Karpas-422 (cell line): ENCODE measurements at regions not wholly inside any gene's neighbourhood (a gene's known extent, or its start where the extent isn't known, plus 50 kb on each side); places are given as distances from the start of the nearest gene placed in this dataset.

ENCODE experiments used
- DNase-seq: peaks from one replicate; pipeline ENCODE4 v3.0.0-alpha.2; 2015
- H2AFZ ChIP-seq: fragments of 200-600 bp; sonication (generic); 2 replicates; pipeline ENCODE4 v1.6.1; 2014; ENCODE audit warnings: antibody characterized with exemption, low read length, mixed read lengths
- H3K27ac ChIP-seq: fragments of 200-600 bp; sonication (generic); 2 replicates; pipeline ENCODE4 v1.5.1; 2014; ENCODE audit warnings: mild to moderate bottlenecking, low read length, moderate library complexity
- H3K27me3 ChIP-seq: fragments of 200-600 bp; sonication (generic); 2 replicates; pipeline ENCODE4 v1.6.1; 2014; ENCODE audit warnings: low read length, mixed read lengths
- H3K36me3 ChIP-seq: fragments of 200-600 bp; sonication (generic); 2 replicates; pipeline ENCODE4 v1.6.1; 2014; ENCODE audit warnings: low read length, mixed read lengths; ENCODE audit not compliant: insufficient read depth
- H3K4me1 ChIP-seq: fragments of 200-600 bp; sonication (generic); 2 replicates; pipeline ENCODE4 v1.6.1; 2014; ENCODE audit warnings: mild to moderate bottlenecking, low read length, mixed read lengths
- H3K4me2 ChIP-seq: fragments of 200-600 bp; sonication (generic); 2 replicates; pipeline ENCODE4 v1.6.1; 2014; ENCODE audit warnings: low read length, low read depth, mild to moderate bottlenecking; ENCODE audit not compliant: poor library complexity, severe bottlenecking
- H3K4me3 ChIP-seq: fragments of 200-600 bp; sonication (generic); 2 replicates; pipeline ENCODE4 v1.5.1; 2014; ENCODE audit warnings: mild to moderate bottlenecking, antibody characterized with exemption, low read length, mixed read lengths
- H3K79me2 ChIP-seq: fragments of 200-600 bp; sonication (generic); 2 replicates; pipeline ENCODE4 v1.6.1; 2014; ENCODE audit warnings: mild to moderate bottlenecking, low read length, mixed read lengths
- H3K9ac ChIP-seq: fragments of 200-600 bp; sonication (generic); 2 replicates; pipeline ENCODE4 v1.6.0; 2014; ENCODE audit warnings: low read length
- H3K9me2 ChIP-seq: fragments of 200-600 bp; sonication (generic), shearing (Covaris generic); replicated peaks from 2 replicates; pipeline ENCODE4 v1.6.0; 2014; ENCODE audit warnings: mild to moderate bottlenecking, low read length, moderate library complexity; ENCODE audit not compliant: insufficient read depth
- H3K9me3 ChIP-seq: fragments of 300-700, 200-600 bp; sonication (generic); 2 replicates; pipeline ENCODE4 v1.6.1; 2014; ENCODE audit warnings: low read length, mixed read lengths
- H4K20me1 ChIP-seq: fragments of 200-600 bp; sonication (generic); 2 replicates; pipeline ENCODE4 v1.6.1; 2014; ENCODE audit warnings: mild to moderate bottlenecking, antibody characterized with exemption, low read length, low read depth; ENCODE audit not compliant: insufficient read depth

GRCh38 chr6:88321306-88321705 is 155.2 kb upstream of the CNR1 start:
- H3K36me3 ChIP-seq: no peaks in the 10 kb centered on the region
- no peaks in the 10 kb centered on the region for H4K20me1 ChIP-seq

GRCh38 chr6:88311561-88311960 is 145.4 kb upstream of the CNR1 start:
- Histone ChIP-seq H3K79me2 (no peaks in the 10 kb centered on the region), H3K9ac (no peak overlapping the region), H3K9me2 (no peaks in the 10 kb centered on the region), H2AFZ (no peak overlapping the region), H4K20me1 (no peaks in the 10 kb centered on the region), H3K27ac (no peak overlapping the region), H3K4me1 (no peaks in the 10 kb centered on the region), H3K9me3 (no peaks in the 10 kb centered on the region), H3K4me2 (no peak overlapping the region), H3K36me3 (no peaks in the 10 kb centered on the region), H3K27me3 (no peaks in the 10 kb centered on the region), H3K4me3 (no peak overlapping the region)
- DNase-seq: no peak

More at GRCh38 chr6:88321306-88321705, 155.2 kb upstream of the CNR1 start:
- H3K27ac ChIP-seq: no peak overlapping the region
- no peak overlapping the region for H2AFZ ChIP-seq
- H3K9ac ChIP-seq: no peak overlapping the region
- H3K4me2 ChIP-seq: no peak overlapping the region
- no peaks in the 10 kb centered on the region for H3K79me2 ChIP-seq
- no peaks in the 10 kb centered on the region for H3K4me1 ChIP-seq
- H3K9me3 ChIP-seq: no peaks in the 10 kb centered on the region
- H3K27me3 ChIP-seq: no peaks in the 10 kb centered on the region
- H3K4me3 ChIP-seq: no peak overlapping the region
- no peaks in the 10 kb centered on the region for H3K9me2 ChIP-seq
- no peak for DNase-seq

GRCh38 chr6:88304520-88304919 is 138.4 kb upstream of the CNR1 start:
- Histone ChIP-seq H3K9me2 (no peaks in the 10 kb centered on the region), H3K9me3 (no peaks in the 10 kb centered on the region), H3K4me1 (no peaks in the 10 kb centered on the region), H4K20me1 (no peaks in the 10 kb centered on the region), H2AFZ (no peak overlapping the region), H3K9ac (no peak overlapping the region), H3K4me2 (no peak overlapping the region), H3K36me3 (no peaks in the 10 kb centered on the region), H3K79me2 (no peaks in the 10 kb centered on the region), H3K27ac (no peak overlapping the region), H3K4me3 (no peak overlapping the region), H3K27me3 (0 out of 2 replicates have a peak, but pooled peaks cover 2% of the 10 kb centered on the region)
- DNase-seq: no peak

- 0 out of 2 replicates have a peak, but pooled peaks cover 6% of the 10 kb centered on the region for H3K27me3 ChIP-seq
- H3K9me2 ChIP-seq: no peaks in the 10 kb centered on the region
- no peak overlapping the region for H3K9ac ChIP-seq
- H2AFZ ChIP-seq: no peak overlapping the region
- H4K20me1 ChIP-seq: no peaks in the 10 kb centered on the region
- H3K9me3 ChIP-seq: no peaks in the 10 kb centered on the region
- H3K4me2 ChIP-seq: no peak overlapping the region
- H3K27ac ChIP-seq: no peak overlapping the region
- no peaks in the 10 kb centered on the region for H3K79me2 ChIP-seq
- H3K4me1 ChIP-seq: no peaks in the 10 kb centered on the region
- no peak overlapping the region for H3K4me3 ChIP-seq
- no peaks in the 10 kb centered on the region for H3K36me3 ChIP-seq
- no peak for DNase-seq
Observed at GRCh38 chr6:88302769-88303225, 136.7 kb upstream of the CNR1 start.

GRCh38 chr6:88301888-88302768 is 136.0 kb upstream of the CNR1 start:
- H4K20me1 ChIP-seq: no peaks in the 10 kb centered on the region
- H3K79me2 ChIP-seq: no peaks in the 10 kb centered on the region
- no peak overlapping the region for H3K4me3 ChIP-seq
- H3K9ac ChIP-seq: no peak overlapping the region
- no peak overlapping the region for H3K27ac ChIP-seq
- no peaks in the 10 kb centered on the region for H3K9me2 ChIP-seq
- H3K27me3 ChIP-seq: 0 out of 2 replicates have a peak, but pooled peaks cover 6% of the 10 kb centered on the region
- H3K9me3 ChIP-seq: no peaks in the 10 kb centered on the region
- H3K4me1 ChIP-seq: no peaks in the 10 kb centered on the region
- H3K4me2 ChIP-seq: no peak overlapping the region
- no peak overlapping the region for H2AFZ ChIP-seq
- no peak for DNase-seq
- no peaks in the 10 kb centered on the region for H3K36me3 ChIP-seq

GRCh38 chr6:88301256-88301655 is 135.1 kb upstream of the CNR1 start:
- Histone ChIP-seq H3K9me2 (no peaks in the 10 kb centered on the region), H3K9me3 (no peaks in the 10 kb centered on the region), H3K4me2 (no peak overlapping the region), H3K36me3 (no peaks in the 10 kb centered on the region), H3K9ac (no peak overlapping the region), H3K27me3 (0 out of 2 replicates have a peak, but pooled peaks cover 6% of the 10 kb centered on the region), H3K79me2 (no peaks in the 10 kb centered on the region), H4K20me1 (no peaks in the 10 kb centered on the region), H3K4me3 (no peak overlapping the region), H3K4me1 (no peaks in the 10 kb centered on the region), H2AFZ (no peak overlapping the region), H3K27ac (no peak overlapping the region)
- no peak for DNase-seq

- no peak overlapping the region for H3K4me3 ChIP-seq
- H3K9ac ChIP-seq: no peak overlapping the region
- H3K36me3 ChIP-seq: no peaks in the 10 kb centered on the region
- no peak overlapping the region for H3K4me2 ChIP-seq
- H3K4me1 ChIP-seq: no peaks in the 10 kb centered on the region
- no peak for DNase-seq
- H3K9me3 ChIP-seq: no peaks in the 10 kb centered on the region
- no peaks in the 10 kb centered on the region for H3K79me2 ChIP-seq
- no peaks in the 10 kb centered on the region for H4K20me1 ChIP-seq
- H3K9me2 ChIP-seq: no peaks in the 10 kb centered on the region
- no peak overlapping the region for H2AFZ ChIP-seq
- 0 out of 2 replicates have a peak, but pooled peaks cover 3% of the 10 kb centered on the region for H3K27me3 ChIP-seq
- no peak overlapping the region for H3K27ac ChIP-seq
Observed at GRCh38 chr6:88298066-88298845, 132.1 kb upstream of the CNR1 start.

- H3K36me3 ChIP-seq: no peaks in the 10 kb centered on the region
- H3K9ac ChIP-seq: no peak overlapping the region
- no peak for DNase-seq
- no peak overlapping the region for H2AFZ ChIP-seq
- no peaks in the 10 kb centered on the region for H3K4me1 ChIP-seq
- H3K27ac ChIP-seq: no peak overlapping the region
- H3K79me2 ChIP-seq: no peaks in the 10 kb centered on the region
- 0 out of 2 replicates have a peak, but pooled peaks cover 3% of the 10 kb centered on the region for H3K27me3 ChIP-seq
- H3K4me3 ChIP-seq: no peak overlapping the region
- H3K9me3 ChIP-seq: no peaks in the 10 kb centered on the region
- H4K20me1 ChIP-seq: no peaks in the 10 kb centered on the region
- no peak overlapping the region for H3K4me2 ChIP-seq
- no peaks in the 10 kb centered on the region for H3K9me2 ChIP-seq
Observed at GRCh38 chr6:88296694-88297093, 130.5 kb upstream of the CNR1 start.
